ENCODE measurements at regions not wholly inside any gene's neighbourhood (a gene's known extent, or its start where the extent isn't known, plus 50 kb on each side); places are given as distances from the start of the nearest gene placed in this dataset.

DNA sequence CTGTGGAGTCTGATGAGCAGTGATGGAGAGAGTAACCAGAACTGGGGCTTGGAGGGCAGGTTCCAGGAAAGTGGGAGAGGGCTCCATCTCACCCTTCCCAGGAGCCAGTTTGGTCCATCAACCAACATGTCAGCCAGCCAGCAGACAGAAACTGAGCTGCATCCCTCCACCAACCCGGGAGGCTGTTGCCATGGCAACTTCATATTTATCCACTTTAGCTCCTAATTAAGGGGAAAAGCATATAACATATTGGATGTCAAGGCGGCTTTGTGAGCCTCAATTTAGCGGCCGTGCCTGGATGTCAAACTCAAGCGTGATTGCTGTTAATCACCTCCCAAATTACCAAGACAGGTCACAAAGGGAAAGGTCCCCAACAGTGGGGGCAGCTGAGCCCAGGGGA, 81.5 kb upstream of the ARAP3 start:
- TF ChIP-seq, protein P1, sequence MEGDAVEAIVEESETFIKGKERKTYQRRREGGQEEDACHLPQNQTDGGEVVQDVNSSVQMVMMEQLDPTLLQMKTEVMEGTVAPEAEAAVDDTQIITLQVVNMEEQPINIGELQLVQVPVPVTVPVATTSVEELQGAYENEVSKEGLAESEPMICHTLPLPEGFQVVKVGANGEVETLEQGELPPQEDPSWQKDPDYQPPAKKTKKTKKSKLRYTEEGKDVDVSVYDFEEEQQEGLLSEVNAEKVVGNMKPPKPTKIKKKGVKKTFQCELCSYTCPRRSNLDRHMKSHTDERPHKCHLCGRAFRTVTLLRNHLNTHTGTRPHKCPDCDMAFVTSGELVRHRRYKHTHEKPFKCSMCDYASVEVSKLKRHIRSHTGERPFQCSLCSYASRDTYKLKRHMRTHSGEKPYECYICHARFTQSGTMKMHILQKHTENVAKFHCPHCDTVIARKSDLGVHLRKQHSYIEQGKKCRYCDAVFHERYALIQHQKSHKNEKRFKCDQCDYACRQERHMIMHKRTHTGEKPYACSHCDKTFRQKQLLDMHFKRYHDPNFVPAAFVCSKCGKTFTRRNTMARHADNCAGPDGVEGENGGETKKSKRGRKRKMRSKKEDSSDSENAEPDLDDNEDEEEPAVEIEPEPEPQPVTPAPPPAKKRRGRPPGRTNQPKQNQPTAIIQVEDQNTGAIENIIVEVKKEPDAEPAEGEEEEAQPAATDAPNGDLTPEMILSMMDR (conservative IDR thresholded peaks at IDR 0.05; ENCODE audit: low read length) = no peak
- no peak for TF ChIP-seq EZH2phosphoT487 (IDR thresholded peaks at IDR 0.05; ENCODE audit: borderline replicate concordance, low read depth, low read length)
